Cardiac fibroblast (primary cell): ENCODE measurements at regions not wholly inside any gene's neighbourhood (a gene's known extent, or its start where the extent isn't known, plus 50 kb on each side); places are given as distances from the start of the nearest gene placed in this dataset.
A peak's percentile ranks its signal among the peaks of the same experiment; 100 is the strongest.

Experiments
- DNase-seq, 2 donors: peaks; one replicate each; pipeline versions ENCODE4 v3.0.0 to v3.0.0-alpha.2; 2010; ENCODE audit warnings: low read depth in 2 of 2
- H3K4me3 ChIP-seq, 2 donors: replicated peaks in 1 of 2; 1 replicate in 1 of 2; 2 replicates in 1 of 2; pipeline ENCODE4 v1.5.1; 2011; ENCODE audit warnings: low read depth in 2 of 2, low read length in 2 of 2, mild to moderate bottlenecking in 2 of 2, moderate library complexity in 1 of 2
- TF ChIP-seq, protein P1 (sequence below): IDR thresholded peaks from one replicate; pipeline ENCODE4 v1.5.1; 2011; ENCODE audit warnings: low read depth, mild to moderate bottlenecking, low read length, inconsistent platforms

DNA sequence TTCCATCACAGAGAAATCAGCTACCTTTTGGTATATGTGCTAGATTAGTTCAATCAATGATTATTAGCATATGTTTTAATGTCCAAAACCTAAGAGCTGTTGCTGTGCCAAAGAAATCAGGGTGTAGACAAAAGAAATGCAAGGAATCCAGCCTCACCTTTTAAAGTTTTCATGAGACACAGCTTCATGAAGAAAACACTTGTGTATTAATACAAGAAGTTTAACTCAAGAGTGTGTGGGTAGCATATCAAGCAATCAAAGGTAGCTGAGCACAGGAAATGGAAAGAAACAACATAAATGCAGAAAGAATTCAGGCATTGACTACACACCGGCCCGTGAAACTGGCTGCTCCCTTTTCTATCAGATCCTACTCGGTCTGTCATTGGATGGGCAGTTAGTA, 76.0 kb upstream of the CAV2 start:
- no peak for DNase-seq

DNA sequence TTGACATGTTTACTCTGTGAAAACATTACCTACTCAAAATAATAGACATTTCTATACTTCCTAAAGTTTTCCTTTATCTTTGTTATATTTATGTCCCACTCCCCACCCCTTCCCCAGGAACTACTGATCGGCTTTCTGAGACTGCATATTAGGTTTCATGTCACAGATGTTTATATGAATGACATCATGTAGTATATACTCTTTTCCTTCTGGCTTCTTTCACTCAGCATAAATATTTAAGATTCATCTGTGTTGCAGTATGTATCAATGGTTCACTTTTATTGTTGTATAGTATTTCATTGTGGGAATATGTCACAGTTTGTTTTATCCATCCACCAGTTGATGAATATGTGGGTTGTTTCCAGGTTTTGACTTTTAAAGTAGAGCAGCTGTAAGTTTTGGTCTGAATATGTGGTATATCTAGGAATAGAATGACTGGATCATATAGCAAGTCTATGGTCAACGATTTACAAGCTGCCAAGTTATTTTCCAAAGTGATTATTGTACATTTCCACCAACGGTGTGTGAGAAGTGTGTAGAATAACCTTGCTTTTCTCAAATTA, 73.8 kb upstream of the CAV2 start:
- no peak for DNase-seq
- no peak overlapping the region for H3K4me3 ChIP-seq
- TF ChIP-seq, protein P1, sequence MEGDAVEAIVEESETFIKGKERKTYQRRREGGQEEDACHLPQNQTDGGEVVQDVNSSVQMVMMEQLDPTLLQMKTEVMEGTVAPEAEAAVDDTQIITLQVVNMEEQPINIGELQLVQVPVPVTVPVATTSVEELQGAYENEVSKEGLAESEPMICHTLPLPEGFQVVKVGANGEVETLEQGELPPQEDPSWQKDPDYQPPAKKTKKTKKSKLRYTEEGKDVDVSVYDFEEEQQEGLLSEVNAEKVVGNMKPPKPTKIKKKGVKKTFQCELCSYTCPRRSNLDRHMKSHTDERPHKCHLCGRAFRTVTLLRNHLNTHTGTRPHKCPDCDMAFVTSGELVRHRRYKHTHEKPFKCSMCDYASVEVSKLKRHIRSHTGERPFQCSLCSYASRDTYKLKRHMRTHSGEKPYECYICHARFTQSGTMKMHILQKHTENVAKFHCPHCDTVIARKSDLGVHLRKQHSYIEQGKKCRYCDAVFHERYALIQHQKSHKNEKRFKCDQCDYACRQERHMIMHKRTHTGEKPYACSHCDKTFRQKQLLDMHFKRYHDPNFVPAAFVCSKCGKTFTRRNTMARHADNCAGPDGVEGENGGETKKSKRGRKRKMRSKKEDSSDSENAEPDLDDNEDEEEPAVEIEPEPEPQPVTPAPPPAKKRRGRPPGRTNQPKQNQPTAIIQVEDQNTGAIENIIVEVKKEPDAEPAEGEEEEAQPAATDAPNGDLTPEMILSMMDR, result no peak

More for the DNA sequence above, 76.0 kb upstream of the CAV2 start:
- no peak overlapping the region for H3K4me3 ChIP-seq
- TF ChIP-seq, protein P1, result no peak

DNA sequence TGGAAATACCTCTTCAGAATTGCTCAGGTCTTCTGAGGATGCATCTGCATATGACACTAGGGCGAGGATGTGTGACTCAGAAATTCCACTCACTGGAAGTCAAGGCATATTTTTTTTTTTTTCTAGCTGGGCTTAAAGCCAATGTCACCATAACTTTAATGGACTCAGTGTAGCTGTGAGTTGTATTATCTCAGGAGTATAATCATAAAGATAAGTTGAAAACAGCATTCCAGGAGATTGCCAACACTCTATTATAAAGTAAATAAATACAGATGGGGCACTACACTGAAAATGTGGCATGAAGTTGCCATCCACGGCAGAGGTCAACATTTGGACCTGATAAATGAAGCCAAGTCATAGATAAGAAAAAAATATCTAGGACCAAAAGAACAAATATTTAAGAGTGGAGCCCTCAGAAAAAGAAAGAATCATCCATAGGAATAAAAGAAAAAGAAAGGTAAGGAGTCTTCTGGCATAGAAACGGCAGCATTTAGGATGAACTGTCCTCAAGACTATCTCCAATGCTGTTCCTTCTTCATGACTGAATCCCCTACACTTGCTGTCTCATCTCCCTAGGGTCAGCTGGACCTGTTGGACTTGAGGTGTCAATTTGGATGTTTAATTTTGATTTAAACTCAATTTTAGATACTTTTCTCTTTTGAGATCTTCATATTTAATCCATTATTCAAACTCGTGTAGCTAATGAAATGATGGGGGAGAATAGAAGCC, 72.9 kb upstream of the CAV2 start:
- DNase-seq, result peak; percentile 83 to 95
- no peak overlapping the region for H3K4me3 ChIP-seq
- TF ChIP-seq, protein P1, result no peak

DNA sequence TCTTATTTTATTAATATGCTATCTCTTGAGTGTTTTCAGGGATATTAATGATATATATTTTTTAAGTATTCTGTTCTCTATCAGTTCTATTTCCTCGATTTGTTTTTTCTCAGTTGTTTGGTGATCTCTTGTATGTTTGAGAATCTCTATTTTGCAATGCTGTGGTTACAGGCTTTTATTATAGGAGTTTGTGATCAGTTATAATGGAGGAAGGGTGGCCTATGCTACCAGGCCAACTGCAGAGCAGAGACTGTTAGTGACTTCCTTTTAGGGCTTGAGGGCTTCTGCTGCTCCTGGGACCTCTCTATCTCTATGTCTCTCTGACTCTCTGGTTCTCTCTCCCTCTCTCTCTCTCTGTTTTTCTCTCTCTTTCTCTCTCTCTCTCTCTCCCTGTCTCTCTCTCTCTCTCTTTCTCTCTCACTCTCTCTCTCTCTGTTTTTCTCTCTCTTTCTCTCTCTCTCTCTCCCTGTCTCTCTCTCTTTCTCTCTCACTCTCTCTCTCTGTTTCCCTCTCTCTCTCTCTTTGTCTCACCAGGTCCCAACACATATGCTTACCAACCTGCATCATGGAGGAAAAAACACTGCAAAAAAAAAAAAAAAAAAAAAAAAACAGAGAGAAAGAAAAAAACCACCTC, 69.4 kb upstream of the CAV2 start:
- no peak overlapping the region for H3K4me3 ChIP-seq
- TF ChIP-seq, protein P1, result no peak
- DNase-seq, result no peak

DNA sequence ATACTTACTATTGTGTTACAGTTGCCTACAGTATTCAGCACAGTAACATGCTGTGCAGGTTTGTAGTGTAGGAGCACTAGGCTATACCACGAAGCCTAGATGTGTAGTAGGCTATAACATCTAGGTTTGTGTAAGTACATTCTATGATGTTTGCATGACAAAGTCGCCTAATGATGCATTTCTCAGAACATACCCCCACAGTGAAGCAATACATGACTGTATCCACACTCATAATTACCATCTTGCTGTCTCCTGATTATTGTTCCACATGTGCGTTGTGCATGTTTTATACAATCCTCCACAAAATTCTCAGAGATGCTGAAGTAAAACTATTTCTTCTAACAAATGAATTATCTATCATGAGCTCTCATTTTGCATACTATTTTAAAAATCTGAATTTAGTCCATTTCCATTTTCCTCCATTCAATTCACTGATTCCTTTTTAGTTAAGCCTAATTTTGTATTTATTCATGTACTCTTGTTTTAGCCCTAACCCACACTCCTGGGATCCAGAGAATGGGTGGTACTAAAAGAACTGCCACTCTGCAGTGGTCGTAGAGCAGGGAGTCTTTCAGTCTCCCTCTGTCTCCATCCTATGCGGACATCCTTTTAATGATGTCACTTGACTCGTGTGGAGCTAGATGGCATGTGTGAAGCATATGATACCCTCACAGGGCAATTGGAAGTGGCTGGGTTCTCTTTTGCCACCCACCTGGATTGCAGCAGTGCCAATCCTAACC, 67.6 kb upstream of the CAV2 start:
- TF ChIP-seq, protein P1, result no peak
- peak in 1 of 2 donors; percentile 48 for DNase-seq
- H3K4me3 ChIP-seq, result no peak overlapping the region

DNA sequence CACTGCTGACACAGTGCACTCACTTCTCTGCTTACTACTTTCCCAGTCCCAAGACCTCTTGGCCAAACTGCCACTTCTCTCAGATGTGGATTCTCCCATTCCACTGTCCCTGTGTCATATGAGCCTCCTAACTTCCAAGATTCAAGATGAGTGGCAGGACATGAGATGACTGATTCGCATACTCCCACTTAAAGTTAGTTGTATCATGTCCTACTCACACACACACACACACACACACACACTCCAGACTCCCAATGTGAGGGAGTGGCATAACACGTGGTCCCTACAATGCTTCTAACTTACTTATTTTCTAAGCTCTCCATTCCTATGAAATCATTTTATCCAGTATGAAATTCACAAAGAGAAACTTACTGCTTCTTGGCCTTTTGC, 67.0 kb upstream of the CAV2 start:
- TF ChIP-seq, protein P1, result no peak
- no peak for DNase-seq
- H3K4me3 ChIP-seq, result no peak overlapping the region
